NCI-H1436 (cell line): ENCODE measurements at regions not wholly inside any gene's neighbourhood (a gene's known extent, or its start where the extent isn't known, plus 50 kb on each side); places are given as distances from the start of the nearest gene placed in this dataset.

Source experiments
- DNase-seq: peaks from one replicate; lab custom pipeline; 2025; lab: John Stamatoyannopoulos, UW

DNA sequence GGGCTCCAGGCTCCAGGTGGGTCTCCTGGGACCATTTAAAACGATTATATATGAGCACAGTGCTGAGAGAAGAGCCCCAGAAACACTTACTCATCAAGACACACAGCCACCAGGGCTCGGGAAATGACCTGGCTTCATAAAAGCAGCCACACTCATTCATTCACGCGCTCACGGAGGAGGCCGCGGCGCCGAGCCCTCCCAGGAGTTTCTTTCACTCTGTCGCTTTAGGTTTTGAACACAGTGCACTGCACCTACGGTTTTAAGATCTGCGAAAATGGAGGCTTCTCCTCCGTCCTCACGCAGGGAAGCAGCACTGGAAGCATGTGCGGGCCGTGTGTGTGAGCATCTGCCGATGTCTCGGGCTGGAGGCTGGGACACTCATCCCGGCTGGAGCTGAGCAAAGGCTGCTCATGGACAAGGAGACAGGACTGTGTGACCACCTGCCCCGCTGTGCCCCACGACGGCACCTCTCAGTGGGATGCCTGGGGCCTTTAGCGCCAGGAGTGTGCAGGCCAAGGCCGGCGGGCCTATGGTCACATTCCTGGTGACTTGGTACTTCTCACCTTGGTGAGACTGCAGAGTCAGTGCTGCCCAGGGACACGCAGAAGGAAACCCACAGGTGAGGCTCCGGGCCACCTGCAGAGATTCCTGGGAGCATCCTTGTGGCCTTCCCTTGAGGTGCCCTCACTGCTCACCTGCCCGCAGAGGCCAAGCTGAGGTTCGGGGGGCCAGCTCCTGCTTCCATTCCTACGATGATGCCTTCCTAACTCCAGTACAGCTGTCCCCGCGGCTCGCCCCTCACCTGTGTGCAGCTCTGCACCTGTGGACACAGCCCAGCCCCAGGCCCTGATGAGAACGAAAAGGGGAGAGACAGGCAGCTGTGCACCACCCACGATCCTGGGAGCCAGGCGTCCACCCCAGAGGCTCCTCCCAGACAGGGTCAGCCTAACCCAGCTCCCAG, 872.0 kb downstream of the BRD1 start:
- DNase-seq = no peak

DNA sequence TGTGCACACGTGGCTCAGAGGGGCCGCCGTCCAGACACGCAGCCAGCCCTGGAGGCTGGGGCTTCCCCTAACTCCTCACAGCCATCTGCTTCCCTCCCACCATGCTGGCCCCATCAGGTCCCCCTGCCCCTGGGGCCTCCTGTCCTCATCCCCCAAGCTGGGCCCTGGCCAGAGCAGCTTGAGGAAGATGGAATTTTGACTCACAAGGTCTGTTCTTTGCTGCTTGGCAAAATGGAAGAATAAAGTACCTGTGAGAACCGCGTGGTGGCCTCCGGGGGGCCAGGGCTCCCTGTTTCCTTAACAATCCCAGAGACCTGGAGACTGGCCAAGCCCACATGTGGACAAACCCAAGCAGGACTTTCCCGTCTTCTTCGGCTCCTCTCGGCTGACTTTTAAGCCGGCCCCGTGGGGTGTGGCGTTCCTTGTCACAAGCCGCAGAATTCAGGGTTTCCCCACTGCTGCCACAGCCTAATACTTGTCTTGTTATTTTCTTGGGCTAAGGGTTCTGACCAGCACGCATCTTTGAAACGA, 872.8 kb downstream of the BRD1 start:
- no peak for DNase-seq

- DNase-seq = no peak
Measured at GRCh38 chr22:48953830-48954229, 873.8 kb downstream of the BRD1 start.

DNA sequence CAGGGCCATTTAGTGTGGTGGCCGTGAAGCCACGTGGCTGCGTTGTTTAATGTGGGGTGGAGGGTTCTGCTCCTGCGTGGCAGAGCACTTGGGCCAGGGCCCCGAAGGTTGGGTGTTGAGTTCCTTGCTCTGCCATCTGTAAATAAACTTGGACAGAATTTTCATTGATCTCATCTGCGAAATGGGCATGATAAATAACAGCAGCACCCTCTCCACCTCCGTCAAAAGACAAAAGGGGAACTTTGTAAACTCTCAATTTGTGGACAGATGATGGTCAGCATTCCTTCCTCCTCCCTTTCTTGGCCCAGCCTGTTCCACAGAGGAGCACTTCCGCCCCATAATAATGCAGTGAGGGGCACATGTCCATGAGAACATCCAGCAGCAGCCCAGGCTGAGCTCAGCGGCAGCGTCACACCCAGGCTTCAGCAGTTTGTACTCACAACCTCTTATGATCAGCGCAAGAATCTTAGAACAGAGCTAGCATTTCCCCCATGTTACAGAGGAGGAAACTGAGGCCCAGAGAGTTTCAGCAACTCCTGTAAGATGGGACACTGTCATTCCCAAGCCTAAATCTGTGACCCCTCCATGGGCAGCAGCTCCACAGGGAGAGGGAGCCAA, 874.5 kb downstream of the BRD1 start:
- DNase-seq = no peak

DNA sequence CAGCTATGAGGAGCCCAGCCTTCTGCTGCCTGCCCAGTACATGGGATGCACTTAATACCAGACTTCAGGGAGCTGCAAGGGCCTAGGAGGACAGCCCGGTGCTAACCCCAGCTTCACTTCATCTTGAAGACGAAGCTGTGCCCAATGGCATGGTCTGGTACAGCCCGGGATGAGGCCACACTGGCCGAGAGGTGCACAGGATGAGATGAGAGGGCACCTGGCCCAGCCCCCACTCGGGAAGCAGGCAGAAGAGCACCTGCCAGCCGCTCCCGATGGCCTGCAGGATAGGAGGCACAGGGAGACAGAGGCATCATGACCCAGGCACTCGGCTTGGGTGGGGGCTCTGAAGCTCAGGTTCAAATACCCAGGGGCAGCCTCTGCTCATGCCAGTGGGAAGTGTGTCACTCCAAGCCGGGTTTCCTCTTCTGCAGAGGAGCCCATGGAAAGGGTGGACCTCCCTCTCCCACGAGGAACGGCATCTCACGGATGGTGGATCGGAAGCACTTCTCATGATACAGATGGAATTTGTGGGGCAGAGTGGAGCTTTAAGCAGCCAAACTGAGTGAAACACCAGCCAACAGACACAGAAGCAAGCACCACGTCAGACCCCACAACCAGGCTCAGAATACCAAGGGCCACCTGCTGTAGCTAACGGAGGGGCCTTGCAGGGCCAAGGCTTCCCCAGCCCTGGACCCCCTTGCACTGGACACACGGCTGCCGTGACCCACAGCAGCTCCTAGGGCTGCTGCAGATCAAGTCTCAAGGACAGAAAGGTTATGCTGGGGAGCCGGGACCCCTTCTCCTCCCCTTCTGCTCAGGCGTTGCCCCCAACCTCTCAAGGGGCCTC, 875.2 kb downstream of the BRD1 start:
- DNase-seq = no peak

- DNase-seq = no peak
Measured at GRCh38 chr22:48951836-48952235, 875.8 kb downstream of the BRD1 start.

GRCh38 chr22:48950151-48950915, 877.3 kb downstream of the BRD1 start:
- DNase-seq = no peak

DNA sequence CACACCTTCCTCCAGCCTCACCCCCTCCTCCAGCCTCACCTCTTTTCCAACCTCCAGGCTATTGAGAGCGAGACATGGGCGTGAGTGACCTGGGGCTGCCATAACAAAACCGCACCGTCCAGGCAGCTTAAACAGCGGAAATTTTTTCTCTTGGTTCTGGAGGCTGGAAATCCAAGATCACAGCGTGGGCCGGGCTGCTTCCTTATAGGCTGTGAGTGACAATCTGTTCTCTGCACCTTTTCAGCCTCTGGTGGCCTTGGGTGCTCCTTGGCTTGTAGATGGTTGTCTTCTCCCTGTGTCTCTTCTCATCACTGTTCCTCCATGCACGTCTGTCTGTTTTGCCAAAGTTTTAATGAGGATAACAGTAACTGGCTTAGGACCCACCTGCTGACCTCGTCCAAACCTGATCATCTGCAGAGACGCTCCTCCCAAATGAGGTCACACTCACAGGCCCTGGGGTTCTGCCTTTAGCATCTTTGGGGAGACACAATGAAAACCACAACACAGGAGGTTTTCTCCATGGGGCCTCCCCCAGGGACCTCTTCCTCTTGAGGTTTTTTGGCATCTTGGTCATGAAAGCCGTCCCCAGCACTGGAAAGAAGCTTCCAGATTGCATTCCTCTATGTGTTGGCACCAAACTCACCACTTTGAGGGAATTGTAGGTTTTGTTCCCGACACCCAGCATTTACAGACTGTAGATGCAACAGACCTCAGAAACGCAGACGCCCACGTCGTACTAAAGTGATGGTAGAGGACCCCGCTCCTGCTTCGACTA, 878.1 kb downstream of the BRD1 start:
- DNase-seq = no peak

DNA sequence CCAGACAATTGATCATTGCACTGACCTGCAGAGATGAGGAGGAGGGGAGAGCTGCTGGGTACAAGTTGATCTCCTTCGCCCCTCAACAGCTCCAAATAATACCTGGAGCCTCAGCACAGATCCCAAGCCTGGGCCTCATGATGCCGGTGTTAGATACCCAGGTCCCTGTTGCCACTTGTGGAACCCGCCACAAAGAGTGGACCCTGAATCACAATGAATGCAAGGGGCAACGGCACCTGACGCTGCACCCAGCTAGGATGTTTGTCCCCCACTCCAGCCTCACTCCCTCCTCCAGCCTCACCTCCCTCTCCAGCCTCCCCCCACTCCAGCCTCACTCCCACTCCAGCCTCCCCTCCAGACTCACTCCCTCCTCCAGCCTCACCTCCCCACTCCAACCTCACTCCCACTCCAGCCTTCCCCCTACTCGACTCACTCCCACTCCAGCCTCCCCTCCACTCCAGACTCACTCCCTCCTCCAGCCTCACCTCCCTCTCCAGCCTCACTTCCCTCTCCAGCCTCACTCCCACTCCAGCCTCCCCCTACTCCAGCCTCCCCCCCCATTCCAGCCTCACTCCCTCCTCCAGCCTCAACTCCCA, 879.0 kb downstream of the BRD1 start:
- DNase-seq = no peak

DNA sequence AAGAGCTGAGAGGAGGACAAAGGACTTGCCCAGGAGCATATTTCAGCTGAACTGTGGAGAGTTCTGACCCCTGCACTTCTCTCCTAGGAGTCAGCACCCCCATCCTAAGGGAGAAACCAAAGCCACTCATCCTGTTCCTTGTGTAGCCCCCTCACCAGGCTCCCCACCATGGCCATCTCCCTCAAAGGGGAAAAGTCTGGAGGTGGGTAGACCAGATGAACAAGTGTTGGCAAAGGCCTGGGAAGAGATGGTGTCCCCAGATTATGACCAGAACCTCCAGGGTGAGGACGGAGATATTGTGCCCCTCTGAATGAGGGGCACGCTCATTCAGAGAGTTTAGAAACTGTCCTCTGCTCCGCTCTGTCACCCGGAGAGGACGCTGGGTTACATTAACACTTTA, 880.0 kb downstream of the BRD1 start:
- DNase-seq = no peak

DNA sequence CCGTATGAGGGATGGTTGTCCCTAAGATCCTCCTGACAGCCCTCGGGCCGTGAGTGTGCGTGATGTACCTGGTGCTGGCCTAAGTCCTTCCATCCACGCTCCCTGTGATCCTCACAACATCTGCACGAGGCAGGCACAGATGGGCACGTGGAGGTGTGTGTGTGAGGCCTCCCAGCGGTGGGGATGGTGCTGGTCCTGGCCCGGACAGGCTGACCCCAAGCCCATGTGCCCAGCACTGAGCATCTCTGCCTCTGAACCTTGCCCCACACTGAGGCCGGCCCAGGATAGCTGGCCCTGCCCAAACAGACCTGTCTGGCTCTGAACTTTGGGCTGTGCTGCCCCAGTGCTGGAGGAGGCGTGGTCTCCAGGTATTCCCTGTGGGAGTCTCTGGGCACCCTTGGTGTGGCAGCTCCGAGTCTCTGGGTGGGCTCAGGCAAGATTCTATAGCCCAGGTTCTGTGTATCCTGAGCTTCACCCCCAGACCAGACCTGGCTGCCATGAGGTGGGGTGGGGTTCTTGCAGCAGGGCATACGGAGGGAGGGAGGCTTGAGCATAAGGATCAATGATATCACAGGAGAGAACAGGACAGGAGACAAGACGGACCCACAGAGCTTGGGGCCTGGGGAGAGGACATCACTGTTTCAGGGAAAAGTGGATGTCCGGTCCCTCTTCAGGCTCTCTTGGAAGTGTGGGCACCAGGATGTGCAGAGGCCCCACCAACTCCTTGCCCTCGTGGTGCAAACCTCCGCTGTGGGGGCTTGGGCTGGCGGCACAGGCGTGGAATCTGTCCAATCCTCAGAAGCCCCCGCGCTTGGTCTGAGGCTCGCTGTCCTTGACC, 881.8 kb downstream of the BRD1 start:
- DNase-seq = no peak

GRCh38 chr22:48944751-48945620, 882.7 kb downstream of the BRD1 start:
- no peak for DNase-seq

- no peak for DNase-seq
Measured at GRCh38 chr22:48944433-48944750, 883.3 kb downstream of the BRD1 start.

- DNase-seq = no peak
Measured at GRCh38 chr22:48943567-48944432, 883.9 kb downstream of the BRD1 start.

- DNase-seq = no peak
Measured at GRCh38 chr22:48942698-48943566, 884.7 kb downstream of the BRD1 start.

GRCh38 chr22:48941903-48942575, 885.6 kb downstream of the BRD1 start:
- DNase-seq = no peak
